Karpas-422 (cell line): ENCODE measurements at regions not wholly inside any gene's neighbourhood (a gene's known extent, or its start where the extent isn't known, plus 50 kb on each side); places are given as distances from the start of the nearest gene placed in this dataset.

Experiments
- DNase-seq: peaks from one replicate; pipeline ENCODE4 v3.0.0-alpha.2; 2015
- H2AFZ ChIP-seq: fragments of 200-600 bp; sonication (generic); 2 replicates; pipeline ENCODE4 v1.6.1; 2014; ENCODE audit warnings: antibody characterized with exemption, low read length, mixed read lengths
- H3K27ac ChIP-seq: fragments of 200-600 bp; sonication (generic); 2 replicates; pipeline ENCODE4 v1.5.1; 2014; ENCODE audit warnings: mild to moderate bottlenecking, low read length, moderate library complexity
- H3K27me3 ChIP-seq: fragments of 200-600 bp; sonication (generic); 2 replicates; pipeline ENCODE4 v1.6.1; 2014; ENCODE audit warnings: low read length, mixed read lengths
- H3K36me3 ChIP-seq: fragments of 200-600 bp; sonication (generic); 2 replicates; pipeline ENCODE4 v1.6.1; 2014; ENCODE audit warnings: low read length, mixed read lengths; ENCODE audit not compliant: insufficient read depth
- H3K4me1 ChIP-seq: fragments of 200-600 bp; sonication (generic); 2 replicates; pipeline ENCODE4 v1.6.1; 2014; ENCODE audit warnings: mild to moderate bottlenecking, low read length, mixed read lengths
- H3K4me2 ChIP-seq: fragments of 200-600 bp; sonication (generic); 2 replicates; pipeline ENCODE4 v1.6.1; 2014; ENCODE audit warnings: low read length, low read depth, mild to moderate bottlenecking; ENCODE audit not compliant: poor library complexity, severe bottlenecking
- H3K4me3 ChIP-seq: fragments of 200-600 bp; sonication (generic); 2 replicates; pipeline ENCODE4 v1.5.1; 2014; ENCODE audit warnings: mild to moderate bottlenecking, antibody characterized with exemption, low read length, mixed read lengths
- H3K79me2 ChIP-seq: fragments of 200-600 bp; sonication (generic); 2 replicates; pipeline ENCODE4 v1.6.1; 2014; ENCODE audit warnings: mild to moderate bottlenecking, low read length, mixed read lengths
- H3K9ac ChIP-seq: fragments of 200-600 bp; sonication (generic); 2 replicates; pipeline ENCODE4 v1.6.0; 2014; ENCODE audit warnings: low read length
- H3K9me2 ChIP-seq: fragments of 200-600 bp; sonication (generic), shearing (Covaris generic); replicated peaks from 2 replicates; pipeline ENCODE4 v1.6.0; 2014; ENCODE audit warnings: mild to moderate bottlenecking, low read length, moderate library complexity; ENCODE audit not compliant: insufficient read depth
- H3K9me3 ChIP-seq: fragments of 300-700, 200-600 bp; sonication (generic); 2 replicates; pipeline ENCODE4 v1.6.1; 2014; ENCODE audit warnings: low read length, mixed read lengths
- H4K20me1 ChIP-seq: fragments of 200-600 bp; sonication (generic); 2 replicates; pipeline ENCODE4 v1.6.1; 2014; ENCODE audit warnings: mild to moderate bottlenecking, antibody characterized with exemption, low read length, low read depth; ENCODE audit not compliant: insufficient read depth

GRCh38 chr9:79447762-79448161 is 124.0 kb upstream of the TLE4 start:
- Histone ChIP-seq H3K36me3 (no peaks in the 10 kb centered on the region), H3K9ac (no peak overlapping the region), H3K79me2 (no peaks in the 10 kb centered on the region), H3K9me3 (no peaks in the 10 kb centered on the region), H3K9me2 (no peaks in the 10 kb centered on the region), H2AFZ (no peak overlapping the region), H3K4me3 (no peak overlapping the region), H3K27me3 (no peaks in the 10 kb centered on the region), H4K20me1 (no peaks in the 10 kb centered on the region), H3K4me2 (no peak overlapping the region), H3K4me1 (no peaks in the 10 kb centered on the region), H3K27ac (no peak overlapping the region)
- DNase-seq: no peak

GRCh38 chr9:79452265-79452664 is 119.5 kb upstream of the TLE4 start:
- no peak for DNase-seq
- no peaks in the 10 kb centered on the region for H3K4me1 ChIP-seq
- peaks cover 5% of the 10 kb centered on the region; the same call in 1 of the 2 replicates for H3K9me2 ChIP-seq
- no peak overlapping the region for H3K27ac ChIP-seq
- H2AFZ ChIP-seq: no peak overlapping the region
- no peak overlapping the region for H3K4me2 ChIP-seq
- no peaks in the 10 kb centered on the region for H4K20me1 ChIP-seq
- H3K9me3 ChIP-seq: no peaks in the 10 kb centered on the region
- H3K9ac ChIP-seq: no peak overlapping the region
- H3K79me2 ChIP-seq: no peaks in the 10 kb centered on the region
- no peak overlapping the region for H3K4me3 ChIP-seq
- H3K27me3 ChIP-seq: no peaks in the 10 kb centered on the region
- no peaks in the 10 kb centered on the region for H3K36me3 ChIP-seq

- Histone ChIP-seq H3K4me3 (no peak overlapping the region), H3K9me3 (no peaks in the 10 kb centered on the region), H3K4me1 (no peaks in the 10 kb centered on the region), H3K27me3 (no peaks in the 10 kb centered on the region), H3K9ac (no peak overlapping the region), H3K27ac (no peak overlapping the region), H3K9me2 (no peaks in the 10 kb centered on the region), H3K79me2 (no peaks in the 10 kb centered on the region), H3K36me3 (no peaks in the 10 kb centered on the region), H2AFZ (no peak overlapping the region), H3K4me2 (no peak overlapping the region), H4K20me1 (no peaks in the 10 kb centered on the region)
- DNase-seq: no peak
Observed at GRCh38 chr9:79461712-79462111, 110.1 kb upstream of the TLE4 start.

GRCh38 chr9:79465156-79465555 is 106.6 kb upstream of the TLE4 start:
- Histone ChIP-seq H3K36me3 (no peaks in the 10 kb centered on the region), H3K4me1 (no peaks in the 10 kb centered on the region), H3K27ac (no peak overlapping the region), H3K27me3 (no peaks in the 10 kb centered on the region), H3K9me2 (no peaks in the 10 kb centered on the region), H3K9ac (no peak overlapping the region), H4K20me1 (no peaks in the 10 kb centered on the region), H3K79me2 (no peaks in the 10 kb centered on the region), H3K9me3 (no peaks in the 10 kb centered on the region), H3K4me3 (no peak overlapping the region), H2AFZ (no peak overlapping the region), H3K4me2 (no peak overlapping the region)
- DNase-seq: no peak

- no peaks in the 10 kb centered on the region for H3K9me2 ChIP-seq
- no peaks in the 10 kb centered on the region for H3K79me2 ChIP-seq
- no peak overlapping the region for H3K4me3 ChIP-seq
- H3K4me2 ChIP-seq: no peak overlapping the region
- H3K27me3 ChIP-seq: no peaks in the 10 kb centered on the region
- H3K27ac ChIP-seq: no peak overlapping the region
- H3K36me3 ChIP-seq: no peaks in the 10 kb centered on the region
- no peak for DNase-seq
- H3K9ac ChIP-seq: no peak overlapping the region
- no peaks in the 10 kb centered on the region for H4K20me1 ChIP-seq
- H2AFZ ChIP-seq: no peak overlapping the region
- H3K9me3 ChIP-seq: no peaks in the 10 kb centered on the region
- H3K4me1 ChIP-seq: no peaks in the 10 kb centered on the region
Observed at GRCh38 chr9:79469164-79469563, 102.6 kb upstream of the TLE4 start.

GRCh38 chr9:79470954-79471353 is 100.8 kb upstream of the TLE4 start:
- no peak for DNase-seq
- H3K9me3 ChIP-seq: no peaks in the 10 kb centered on the region
- no peaks in the 10 kb centered on the region for H4K20me1 ChIP-seq
- H3K9me2 ChIP-seq: no peaks in the 10 kb centered on the region
- no peaks in the 10 kb centered on the region for H3K36me3 ChIP-seq
- no peaks in the 10 kb centered on the region for H3K4me1 ChIP-seq
- H2AFZ ChIP-seq: no peak overlapping the region
- no peaks in the 10 kb centered on the region for H3K79me2 ChIP-seq
- no peaks in the 10 kb centered on the region for H3K27me3 ChIP-seq
- H3K4me3 ChIP-seq: no peak overlapping the region
- H3K9ac ChIP-seq: no peak overlapping the region
- no peak overlapping the region for H3K4me2 ChIP-seq
- no peak overlapping the region for H3K27ac ChIP-seq

- Histone ChIP-seq H3K9ac (no peak overlapping the region), H3K27ac (no peak overlapping the region), H3K9me2 (no peaks in the 10 kb centered on the region; the same call in 1 of the 2 replicates), H3K36me3 (no peaks in the 10 kb centered on the region), H3K9me3 (no peaks in the 10 kb centered on the region), H3K79me2 (no peaks in the 10 kb centered on the region), H3K27me3 (no peaks in the 10 kb centered on the region), H3K4me1 (no peaks in the 10 kb centered on the region), H2AFZ (no peak overlapping the region), H3K4me2 (no peak overlapping the region), H3K4me3 (no peak overlapping the region), H4K20me1 (no peaks in the 10 kb centered on the region)
- peak; percentile 61 for DNase-seq
Observed at GRCh38 chr9:79471580-79472543, 99.9 kb upstream of the TLE4 start.

GRCh38 chr9:79473704-79474103 is 98.1 kb upstream of the TLE4 start:
- H2AFZ ChIP-seq: no peak overlapping the region

More at GRCh38 chr9:79473704-79474103, 98.1 kb upstream of the TLE4 start:
- Histone ChIP-seq H4K20me1 (no peaks in the 10 kb centered on the region), H3K4me1 (no peaks in the 10 kb centered on the region), H3K27ac (no peak overlapping the region), H3K27me3 (no peaks in the 10 kb centered on the region), H3K4me2 (no peak overlapping the region), H3K36me3 (no peaks in the 10 kb centered on the region), H3K9ac (no peak overlapping the region), H3K9me3 (no peaks in the 10 kb centered on the region), H3K79me2 (no peaks in the 10 kb centered on the region), H3K4me3 (no peak overlapping the region), H3K9me2 (no peaks in the 10 kb centered on the region; the same call in 1 of the 2 replicates)
- no peak for DNase-seq
